GM21576 (cell line): ENCODE measurements at regions not wholly inside any gene's neighbourhood (a gene's known extent, or its start where the extent isn't known, plus 50 kb on each side); places are given as distances from the start of the nearest gene placed in this dataset.
"Not testable (repeated sequence)": the region's sequence is repeated elsewhere in the genome, so short reads cannot be mapped to it uniquely, and the experiment has no call there.

Experiments
- ATAC-seq: cut with Tn5 transposase; IDR thresholded peaks from one replicate; pipeline ENCODE4 v1.9.1; 2021; ENCODE audit warnings: mild to moderate bottlenecking, moderate library complexity; ENCODE audit not compliant: unreplicated experiment

- ATAC-seq, result no peak
These were observed 533.6 kb upstream of the CADM1 start for GRCh38 chr11:116037861-116038260.

- no peak for ATAC-seq
These were observed 531.8 kb upstream of the CADM1 start for GRCh38 chr11:116035977-116036376.

GRCh38 chr11:116033931-116034553 lies 529.8 kb upstream of the CADM1 start:
- ATAC-seq, result no peak

- no peak for ATAC-seq
These were observed 526.6 kb upstream of the CADM1 start for GRCh38 chr11:116030697-116031331.

- not testable (repeated sequence) for ATAC-seq
These were observed 524.3 kb upstream of the CADM1 start for GRCh38 chr11:116028506-116028905.

GRCh38 chr11:115999437-115999836 lies 495.2 kb upstream of the CADM1 start:
- ATAC-seq, result no peak

GRCh38 chr11:115996808-115997188 lies 492.6 kb upstream of the CADM1 start:
- peak; percentile 14 for ATAC-seq

GRCh38 chr11:115996125-115996807 lies 492.1 kb upstream of the CADM1 start:
- ATAC-seq, result peak; percentile 100

- no peak for ATAC-seq
These were observed 489.4 kb upstream of the CADM1 start for GRCh38 chr11:115993590-115993989.

GRCh38 chr11:115990004-115990447 lies 485.8 kb upstream of the CADM1 start:
- no peak for ATAC-seq

GRCh38 chr11:115985896-115986295 lies 481.7 kb upstream of the CADM1 start:
- no peak for ATAC-seq

GRCh38 chr11:115984228-115984627 lies 480.0 kb upstream of the CADM1 start:
- ATAC-seq, result no peak

GRCh38 chr11:115982666-115983065 lies 478.5 kb upstream of the CADM1 start:
- no peak for ATAC-seq

- ATAC-seq, result no peak
These were observed 477.7 kb upstream of the CADM1 start for GRCh38 chr11:115981814-115982471.

GRCh38 chr11:115981104-115981481 lies 476.9 kb upstream of the CADM1 start:
- no peak for ATAC-seq

- no peak for ATAC-seq
These were observed 476.3 kb upstream of the CADM1 start for GRCh38 chr11:115980337-115981103.

- ATAC-seq, result no peak
These were observed 470.5 kb upstream of the CADM1 start for GRCh38 chr11:115974703-115975102.

GRCh38 chr11:115967203-115967602 lies 463.0 kb upstream of the CADM1 start:
- not testable (repeated sequence) for ATAC-seq

- no peak for ATAC-seq
These were observed 461.7 kb upstream of the CADM1 start for GRCh38 chr11:115965767-115966504.

- ATAC-seq, result no peak
These were observed 459.9 kb upstream of the CADM1 start for GRCh38 chr11:115964091-115964490.
